GM12891 (cell line): ENCODE measurements at regions not wholly inside any gene's neighbourhood (a gene's known extent, or its start where the extent isn't known, plus 50 kb on each side); places are given as distances from the start of the nearest gene placed in this dataset.

Experiments used
- PAX5 ChIP-seq: IDR thresholded peaks from 2 replicates; pipeline ENCODE4 v1.6.1; 2011; ENCODE audit warnings: low read length, moderate library complexity, mild to moderate bottlenecking; ENCODE audit not compliant: insufficient read depth, severe bottlenecking
- POLR2A ChIP-seq: IDR thresholded peaks from 2 replicates; pipeline ENCODE4 v1.6.1; 2011; ENCODE audit warnings: low read depth, low read length, control low read depth
- POLR2AphosphoS5 ChIP-seq: IDR thresholded peaks from 2 replicates; pipeline ENCODE4 v1.6.1; 2011; ENCODE audit warnings: low read depth, low read length, control low read depth
- POU2F2 ChIP-seq: IDR thresholded peaks from 2 replicates; pipeline ENCODE4 v1.6.1; 2011; ENCODE audit warnings: low read depth, mild to moderate bottlenecking, control low read depth, low read length, moderate library complexity
- SPI1 ChIP-seq: IDR thresholded peaks from 2 replicates; pipeline ENCODE4 v1.6.1; 2011; ENCODE audit warnings: low read depth, low read length, control low read depth
- TAF1 ChIP-seq: IDR thresholded peaks from 2 replicates; pipeline ENCODE4 v1.6.1; 2011; ENCODE audit warnings: low read depth, low read length, control low read depth

DNA sequence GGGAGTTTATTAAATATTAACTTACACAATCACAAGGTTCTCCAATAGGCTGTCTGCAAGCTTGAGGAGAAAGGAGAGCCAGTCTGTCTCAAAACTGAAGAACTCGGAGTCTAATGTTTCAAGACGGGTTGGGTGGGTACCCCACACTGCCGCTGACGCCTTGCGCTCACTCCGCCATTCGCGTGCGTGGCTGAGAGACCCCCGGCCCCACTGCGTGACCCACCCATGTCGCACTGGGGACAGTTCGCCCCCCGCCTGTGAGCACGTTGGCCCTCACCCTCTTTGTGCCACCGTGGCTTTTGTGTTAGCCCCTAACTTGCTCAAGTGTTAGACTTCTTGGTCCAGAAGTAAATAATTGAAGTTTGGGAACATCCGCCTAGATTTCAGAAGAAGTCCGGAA, 270.0 kb upstream of the ITGA1 start:
- no peak for TF ChIP-seq POLR2A
- no peak for TF ChIP-seq TAF1
- no peak for TF ChIP-seq SPI1
- TF ChIP-seq POLR2AphosphoS5: no peak
- no peak for TF ChIP-seq PAX5
- TF ChIP-seq POU2F2: no peak
